Endothelial cell of umbilical vein (primary cell): ENCODE measurements at regions not wholly inside any gene's neighbourhood (a gene's known extent, or its start where the extent isn't known, plus 50 kb on each side); places are given as distances from the start of the nearest gene placed in this dataset.

ENCODE experiments used
- BruUV-seq: library from RNA; stranded (reverse); fragments of 400-500 nt; replicated peaks from 2 replicates; lab custom pipeline; 2021; lab: Mats Ljungman, UMichigan
- CTCF ChIA-PET: fragments of 300-600, 350-600 bp; sonication (Branson Sonifier 250); formaldehyde crosslinking; loops from one replicate; lab custom pipeline; 2021; ENCODE audit warnings: antibody characterized with exemption, inconsistent platforms; lab: Charles Lee
- POLR2A ChIA-PET: fragments of 300-600, 350-600 bp; sonication (Branson Sonifier 250); formaldehyde crosslinking; loops from one replicate; lab custom pipeline; 2021; ENCODE audit warnings: antibody characterized with exemption, inconsistent platforms; lab: Charles Lee
- DNase-seq: peaks from one replicate; pipeline ENCODE4 v3.0.0-alpha.2; 2011; ENCODE audit warnings: low read depth, low spot score
- FAIRE-seq: peaks from 2 replicates; lab custom pipeline; 2011; peaks lifted over from hg19 to GRCh38; lab: Jason Lieb, UNC
- H2AFZ ChIP-seq: 2 replicates; pipeline ENCODE4 v1.6.0; 2012; ENCODE audit warnings: low read depth, low read length, control low read depth, inconsistent platforms
- H3K27ac ChIP-seq: 2 replicates; pipeline ENCODE4 v1.5.1; 2011; ENCODE audit warnings: low read depth, mild to moderate bottlenecking, control low read depth, low read length, moderate library complexity; ENCODE audit not compliant: insufficient read depth
- H3K27me3 ChIP-seq, 2 experiments: 2 replicates each; pipeline versions ENCODE4 v1.6.0 to v1.6.1; 2011; ENCODE audit warnings: low read length in 2 of 2, mixed read lengths in 1 of 2; ENCODE audit not compliant: control insufficient read depth in 2 of 2, insufficient read depth in 2 of 2
- H3K36me3 ChIP-seq, 2 experiments: 2 replicates in 1 of 2; 3 replicates in 1 of 2; pipeline ENCODE4 v1.5.1; 2011; ENCODE audit warnings: low read length in 2 of 2, mild to moderate bottlenecking in 1 of 2, moderate library complexity in 1 of 2; ENCODE audit not compliant: control insufficient read depth in 2 of 2, insufficient read depth in 2 of 2; ENCODE audit errors: extremely low read depth in 1 of 2
- H3K4me1 ChIP-seq: 3 replicates; pipeline ENCODE4 v1.5.1; 2011; ENCODE audit warnings: mild to moderate bottlenecking, low read length; ENCODE audit not compliant: control insufficient read depth, insufficient read depth; ENCODE audit errors: extremely low read depth
- H3K4me2 ChIP-seq: 2 replicates; pipeline ENCODE4 v1.6.1; 2011; ENCODE audit warnings: low read length, control low read depth, mixed read lengths; ENCODE audit not compliant: insufficient read depth
- H3K4me3 ChIP-seq, 3 experiments: fragments of 200-600 bp in 1 of 3; sonication (generic), shearing (Covaris generic) in 1 of 3; replicated peaks in 1 of 3; 2 replicates each; pipeline ENCODE4 v1.5.1; 2011 to 2016; ENCODE audit warnings: control low read depth in 3 of 3, low read length in 3 of 3, mild to moderate bottlenecking in 2 of 3, inconsistent platforms in 1 of 3, low read depth in 1 of 3, moderate library complexity in 1 of 3; ENCODE audit not compliant: insufficient read depth in 1 of 3
- H3K79me2 ChIP-seq: 2 replicates; pipeline ENCODE4 v1.6.0; 2012; ENCODE audit warnings: low read length, inconsistent platforms; ENCODE audit not compliant: control insufficient read depth, insufficient read depth
- H3K9ac ChIP-seq: replicated peaks from 2 replicates; pipeline ENCODE3; 2011; ENCODE audit warnings: low read length, control low read depth; ENCODE audit not compliant: insufficient read depth; ENCODE audit errors: extremely low read depth
- H3K9me1 ChIP-seq: replicated peaks from 3 replicates; pipeline ENCODE4 v1.6.0; 2011; ENCODE audit warnings: mild to moderate bottlenecking, low read length; ENCODE audit not compliant: control insufficient read depth, insufficient read depth; ENCODE audit errors: extremely low read depth
- H3K9me3 ChIP-seq: replicated peaks from 2 replicates; pipeline ENCODE4 v1.5.1; 2012; ENCODE audit warnings: low read length, inconsistent platforms; ENCODE audit not compliant: control insufficient read depth, insufficient read depth
- H4K20me1 ChIP-seq: replicated peaks from 2 replicates; pipeline ENCODE3; 2011; ENCODE audit warnings: mild to moderate bottlenecking, low read length; ENCODE audit not compliant: control insufficient read depth, insufficient read depth; ENCODE audit errors: extremely low read depth
- EZH2 ChIP-seq: IDR thresholded peaks from 2 replicates; pipeline ENCODE4 v1.6.1; 2012; ENCODE audit warnings: borderline replicate concordance, low read depth, mild to moderate bottlenecking, moderate library complexity, low read length, inconsistent platforms; ENCODE audit not compliant: severe bottlenecking
- FOS ChIP-seq: IDR thresholded peaks from 2 replicates; pipeline ENCODE4 v1.6.1; 2011; ENCODE audit warnings: mild to moderate bottlenecking, low read length, moderate library complexity, borderline replicate concordance; ENCODE audit not compliant: insufficient read depth
- GATA2 ChIP-seq: IDR thresholded peaks from 2 replicates; pipeline ENCODE4 v1.7.0; 2011; ENCODE audit warnings: low read depth, mild to moderate bottlenecking, moderate library complexity, mixed read lengths, low read length; ENCODE audit not compliant: insufficient read length, insufficient read depth
- JUN ChIP-seq: IDR thresholded peaks from 2 replicates; pipeline ENCODE4 v1.6.1; 2011; ENCODE audit warnings: borderline replicate concordance, low read depth; ENCODE audit not compliant: insufficient read length, insufficient read depth
- MYC ChIP-seq: IDR thresholded peaks from one replicate; pipeline ENCODE4 v1.6.1; 2011; ENCODE audit warnings: mild to moderate bottlenecking, low read depth, low read length
- POLR2A ChIP-seq: IDR thresholded peaks from 2 replicates; pipeline ENCODE4 v1.6.1; 2012; ENCODE audit warnings: low read depth, mild to moderate bottlenecking, control low read depth, low read length
- POLR2AphosphoS5 ChIP-seq: IDR thresholded peaks from 2 replicates; pipeline ENCODE4 v1.6.1; 2012; ENCODE audit warnings: low read depth, mild to moderate bottlenecking, control low read depth, low read length, moderate library complexity; ENCODE audit not compliant: insufficient read depth
- dilution Hi-C: fragments of 300-500 bp; cut with MboI; formaldehyde crosslinking; loops from one replicate; pipeline ENCODE4 v1.15.0; 2019; ENCODE audit warnings: low sequenced_read_pairs; ENCODE audit not compliant: extremely low pct_ligation_motif_present
- intact Hi-C: fragments of 100-400 bp; cut with micrococcal nuclease; formaldehyde crosslinking; loops from one replicate; pipeline ENCODE4 v1.10.0; 2022
- TF ChIP-seq, protein P1 (sequence below): IDR thresholded peaks from 2 replicates; pipeline ENCODE4 v1.6.1; 2011; ENCODE audit not compliant: insufficient read depth, insufficient read length
- TF ChIP-seq, protein P2 (sequence below), 2 donors: IDR thresholded peaks; 1 replicate in 1 of 2; 2 replicates in 1 of 2; pipeline ENCODE4 v1.5.1; 2011; ENCODE audit warnings: low read length in 2 of 2, mild to moderate bottlenecking in 2 of 2, moderate library complexity in 2 of 2, control low read depth in 1 of 2, inconsistent platforms in 1 of 2, low read depth in 1 of 2; ENCODE audit not compliant: insufficient read depth in 1 of 2; ENCODE audit errors: extremely low read depth in 1 of 2

DNA sequence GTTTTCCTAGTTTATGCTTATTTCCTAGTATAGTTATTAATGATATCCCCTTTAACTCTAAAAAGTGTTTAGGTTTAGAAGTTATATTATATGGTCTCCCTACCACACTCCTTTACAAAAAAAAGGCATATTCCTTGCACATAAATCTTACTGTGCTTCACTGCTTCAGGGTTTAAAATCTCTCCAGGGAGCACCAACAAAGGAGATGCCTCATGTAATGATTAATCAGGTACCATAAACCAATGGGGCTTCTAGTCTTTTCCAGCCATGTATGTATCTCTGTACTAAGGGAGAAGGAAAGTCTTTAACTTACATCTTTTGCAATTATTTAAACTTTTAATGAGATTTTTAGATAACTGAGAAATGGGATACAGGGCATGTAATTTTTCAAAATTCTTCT, 91.5 kb upstream of the RBMS3 start:
- FAIRE-seq (no peak), DNase-seq (no peak)
- CTCF ChIA-PET: interaction anchor here (1.5 kb wide), 1 partner anchor 272 kb away, joined by 4 read pairs; no protein-coding TSS in a partner anchor
- Histone ChIP-seq H3K4me3 (no peak overlapping the region), H3K27me3 (no peaks in the 10 kb centered on the region), H4K20me1 (no peaks in the 10 kb centered on the region), H3K9ac (no peak overlapping the region), H3K4me1 (peaks cover 17% of the 10 kb centered on the region), H3K36me3 (no peaks in the 10 kb centered on the region), H2AFZ (no peak overlapping the region), H3K9me3 (no peaks in the 10 kb centered on the region), H3K4me2 (no peak overlapping the region), H3K79me2 (no peaks in the 10 kb centered on the region), H3K27ac (no peak overlapping the region), H3K9me1 (no peaks in the 10 kb centered on the region)
- BruUV-seq: no TSS peak
- TF ChIP-seq EZH2: no peak
- TF ChIP-seq GATA2: no peak
- no peak for TF ChIP-seq POLR2A
- no peak for TF ChIP-seq MYC
- no peak for TF ChIP-seq FOS
- no peak for TF ChIP-seq JUN
- no peak for TF ChIP-seq POLR2AphosphoS5
- TF ChIP-seq, protein P1, sequence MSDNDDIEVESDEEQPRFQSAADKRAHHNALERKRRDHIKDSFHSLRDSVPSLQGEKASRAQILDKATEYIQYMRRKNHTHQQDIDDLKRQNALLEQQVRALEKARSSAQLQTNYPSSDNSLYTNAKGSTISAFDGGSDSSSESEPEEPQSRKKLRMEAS: no peak
- TF ChIP-seq, protein P2, sequence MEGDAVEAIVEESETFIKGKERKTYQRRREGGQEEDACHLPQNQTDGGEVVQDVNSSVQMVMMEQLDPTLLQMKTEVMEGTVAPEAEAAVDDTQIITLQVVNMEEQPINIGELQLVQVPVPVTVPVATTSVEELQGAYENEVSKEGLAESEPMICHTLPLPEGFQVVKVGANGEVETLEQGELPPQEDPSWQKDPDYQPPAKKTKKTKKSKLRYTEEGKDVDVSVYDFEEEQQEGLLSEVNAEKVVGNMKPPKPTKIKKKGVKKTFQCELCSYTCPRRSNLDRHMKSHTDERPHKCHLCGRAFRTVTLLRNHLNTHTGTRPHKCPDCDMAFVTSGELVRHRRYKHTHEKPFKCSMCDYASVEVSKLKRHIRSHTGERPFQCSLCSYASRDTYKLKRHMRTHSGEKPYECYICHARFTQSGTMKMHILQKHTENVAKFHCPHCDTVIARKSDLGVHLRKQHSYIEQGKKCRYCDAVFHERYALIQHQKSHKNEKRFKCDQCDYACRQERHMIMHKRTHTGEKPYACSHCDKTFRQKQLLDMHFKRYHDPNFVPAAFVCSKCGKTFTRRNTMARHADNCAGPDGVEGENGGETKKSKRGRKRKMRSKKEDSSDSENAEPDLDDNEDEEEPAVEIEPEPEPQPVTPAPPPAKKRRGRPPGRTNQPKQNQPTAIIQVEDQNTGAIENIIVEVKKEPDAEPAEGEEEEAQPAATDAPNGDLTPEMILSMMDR (IDR thresholded peaks at IDR 0.05; ENCODE audit: extremely low read depth in 1 of 2, insufficient read depth in 1 of 2, low read depth in 1 of 2, low read length in 2 of 2): no peak
- POLR2A ChIA-PET: no interaction called here
- intact Hi-C loops: no loop called here
- dilution Hi-C loops: no loop called here
